Ishikawa (cell line): ENCODE measurements at regions not wholly inside any gene's neighbourhood (a gene's known extent, or its start where the extent isn't known, plus 50 kb on each side); places are given as distances from the start of the nearest gene placed in this dataset.
A peak's percentile ranks its signal among the peaks of the same experiment; 100 is the strongest.

Experiments
- CEBPB ChIP-seq: IDR thresholded peaks from 2 replicates; pipeline ENCODE4 v1.6.1; 2012
- CREB1 ChIP-seq: IDR thresholded peaks from 2 replicates; pipeline ENCODE4 v1.6.1; 2012; ENCODE audit warnings: low read depth
- EGR1 ChIP-seq: IDR thresholded peaks from 2 replicates; pipeline ENCODE4 v1.6.1; 2012
- EP300 ChIP-seq: IDR thresholded peaks from 2 replicates; pipeline ENCODE4 v1.6.1; 2012; ENCODE audit warnings: borderline replicate concordance
- FOXM1 ChIP-seq: IDR thresholded peaks from 2 replicates; pipeline ENCODE4 v1.6.1; 2012; ENCODE audit warnings: low read depth, borderline replicate concordance
- MAX ChIP-seq: IDR thresholded peaks from 2 replicates; pipeline ENCODE4 v1.6.1; 2012
- NFIC ChIP-seq: IDR thresholded peaks from 2 replicates; pipeline ENCODE4 v1.6.1; 2012
- RAD21 ChIP-seq: IDR thresholded peaks from 2 replicates; pipeline ENCODE4 v1.6.1; 2012; ENCODE audit warnings: low read depth
- REST ChIP-seq: IDR thresholded peaks from 2 replicates; pipeline ENCODE4 v1.6.1; 2012; ENCODE audit warnings: low read depth, mild to moderate bottlenecking
- TAF1 ChIP-seq: IDR thresholded peaks from 2 replicates; pipeline ENCODE4 v1.6.1; 2012; ENCODE audit warnings: low read depth, mild to moderate bottlenecking
- TCF12 ChIP-seq: IDR thresholded peaks from 2 replicates; pipeline ENCODE4 v1.6.1; 2012; ENCODE audit warnings: low read depth
- TEAD4 ChIP-seq: IDR thresholded peaks from 2 replicates; pipeline ENCODE4 v1.6.1; 2012
- USF1 ChIP-seq: IDR thresholded peaks from 2 replicates; pipeline ENCODE4 v1.6.1; 2012
- YY1 ChIP-seq: IDR thresholded peaks from 2 replicates; pipeline ENCODE4 v1.6.1; 2012; ENCODE audit warnings: low read depth
- ZBTB7A ChIP-seq: IDR thresholded peaks from 2 replicates; pipeline ENCODE4 v1.6.1; 2012; ENCODE audit warnings: low read depth

- TF ChIP-seq TEAD4 = no peak
- TF ChIP-seq CEBPB = peak; percentile 11; the same call in 1 of the 2 replicates
These were observed 157.1 kb upstream of the CENPW start for GRCh38 chr6:126182650-126183311.

- TF ChIP-seq CEBPB (no peak), REST (no peak), FOXM1 (no peak), CREB1 (no peak), RAD21 (no peak), EGR1 (no peak)
These were observed 154.1 kb upstream of the CENPW start for GRCh38 chr6:126185774-126186173.

- no peak for TF ChIP-seq TEAD4
- TF ChIP-seq ZBTB7A = no peak
- TF ChIP-seq YY1 = no peak
- no peak for TF ChIP-seq NFIC
- TF ChIP-seq TCF12 = no peak
- no peak for TF ChIP-seq CREB1
- no peak for TF ChIP-seq REST
- TF ChIP-seq EP300 = no peak
- no peak for TF ChIP-seq USF1
- no peak for TF ChIP-seq TAF1
- TF ChIP-seq MAX = no peak
- TF ChIP-seq FOXM1 = no peak
- no peak for TF ChIP-seq EGR1
- no peak for TF ChIP-seq RAD21
These were observed 151.5 kb upstream of the CENPW start for GRCh38 chr6:126188279-126188909.

- TF ChIP-seq TCF12 = no peak
- TF ChIP-seq CREB1 = no peak
- TF ChIP-seq USF1 = no peak
- TF ChIP-seq ZBTB7A = no peak
- no peak for TF ChIP-seq YY1
- no peak for TF ChIP-seq FOXM1
- TF ChIP-seq TAF1 = no peak
- no peak for TF ChIP-seq MAX
- no peak for TF ChIP-seq RAD21
- no peak for TF ChIP-seq EGR1
- no peak for TF ChIP-seq REST
- no peak for TF ChIP-seq TEAD4
- TF ChIP-seq EP300 = no peak
- no peak for TF ChIP-seq NFIC
- TF ChIP-seq CEBPB = no peak
These were observed 144.2 kb upstream of the CENPW start for GRCh38 chr6:126195625-126196236.
